HepG2 (cell line): ENCODE measurements at regions not wholly inside any gene's neighbourhood (a gene's known extent, or its start where the extent isn't known, plus 50 kb on each side); places are given as distances from the start of the nearest gene placed in this dataset.

Source experiments
- ATAC-seq: fragments of 200-7000 bp; cut with Tn5 transposase; 3 replicates; pipeline ENCODE4 v1.9.1; 2020; ENCODE audit warnings: mild to moderate bottlenecking, moderate library complexity
- BruUV-seq: library from RNA; stranded (reverse); fragments of 400-500 nt; replicated peaks from 2 replicates; lab custom pipeline; 2021; lab: Mats Ljungman, UMichigan
- CTCF ChIA-PET: fragments of 300-600 bp; formaldehyde crosslinking; extraction: SDS; loops from one replicate; lab custom pipeline; 2021; ENCODE audit warnings: low total read pairs, inconsistent platforms, low intra/inter-chr PET ratio; lab: Yijun Ruan, JAX
- POLR2A ChIA-PET: fragments of 350-600 bp; sonication (Branson Sonifier 250); formaldehyde crosslinking; loops from one replicate; lab custom pipeline; 2020; ENCODE audit warnings: antibody characterized with exemption, inconsistent platforms; lab: Yijun Ruan, JAX
- DNase-seq: peaks from one replicate; pipeline ENCODE4 v3.0.0-alpha.2; 2015; ENCODE audit warnings: low spot score
- FAIRE-seq: peaks from 3 replicates; lab custom pipeline; 2011; peaks lifted over from hg19 to GRCh38; lab: Jason Lieb, UNC
- H2AFZ ChIP-seq: one replicate; pipeline ENCODE4 v1.6.1; 2011; ENCODE audit warnings: low read length, inconsistent platforms
- H3K27ac ChIP-seq: fragments of 300-600 bp; 3 replicates; pipeline ENCODE4 v1.8.0; 2011; ENCODE audit warnings: mixed run types, mild to moderate bottlenecking, mixed read lengths, low read length, inconsistent platforms; ENCODE audit not compliant: insufficient read depth; ENCODE audit errors: extremely low read length
- H3K27me3 ChIP-seq, 2 experiments: fragments of 200-600 bp in 1 of 2; 2 replicates in 1 of 2; 3 replicates in 1 of 2; pipeline versions ENCODE4 v1.6.0 to v1.8.0; 2011; ENCODE audit warnings: low read length in 2 of 2, mild to moderate bottlenecking in 2 of 2, moderate library complexity in 2 of 2, inconsistent platforms in 1 of 2; ENCODE audit not compliant: insufficient read depth in 2 of 2, control insufficient read depth in 1 of 2
- H3K36me3 ChIP-seq, 2 experiments: fragments of 200-600 bp in 1 of 2; replicated peaks in 1 of 2; 2 replicates in 1 of 2; 3 replicates in 1 of 2; pipeline versions ENCODE4 v1.5.1 to v1.8.0; 2011; ENCODE audit warnings: low read length in 2 of 2, inconsistent platforms in 1 of 2; ENCODE audit not compliant: insufficient read depth in 2 of 2, control insufficient read depth in 1 of 2
- H3K4me1 ChIP-seq: 2 replicates; pipeline ENCODE4 v1.5.1; 2012; ENCODE audit warnings: low read length, inconsistent platforms; ENCODE audit not compliant: insufficient read depth
- H3K4me2 ChIP-seq: 2 replicates; pipeline ENCODE4 v1.6.0; 2011; ENCODE audit warnings: low read depth, low read length, inconsistent platforms
- H3K4me3 ChIP-seq, 3 experiments: fragments of 200-600 bp in 1 of 3; sonication (generic), shearing (Covaris generic) in 1 of 3; replicated peaks in 1 of 3; 2 replicates each; pipeline ENCODE4 v1.5.1; 2011 to 2016; ENCODE audit warnings: low read length in 3 of 3, inconsistent platforms in 2 of 3, low read depth in 2 of 3, mild to moderate bottlenecking in 2 of 3, control low read depth in 1 of 3, mixed read lengths in 1 of 3; ENCODE audit not compliant: insufficient read depth in 1 of 3
- H3K79me2 ChIP-seq: one replicate; pipeline ENCODE4 v1.6.1; 2011; ENCODE audit warnings: low read length, inconsistent platforms; ENCODE audit not compliant: insufficient read depth
- H3K9ac ChIP-seq: 2 replicates; pipeline ENCODE4 v1.6.0; 2011; ENCODE audit warnings: mild to moderate bottlenecking, low read depth, low read length, inconsistent platforms; ENCODE audit not compliant: insufficient read depth
- H3K9me3 ChIP-seq: 2 replicates; pipeline ENCODE4 v1.5.1; 2012; ENCODE audit warnings: mild to moderate bottlenecking, low read length
- H4K20me1 ChIP-seq: 2 replicates; pipeline ENCODE4 v1.6.0; 2011; ENCODE audit warnings: inconsistent platforms, mild to moderate bottlenecking, low read length, moderate library complexity; ENCODE audit not compliant: insufficient read depth
- TMF1 ChIP-seq: sonication (generic); formaldehyde crosslinking; IDR thresholded peaks from 2 replicates; pipeline ENCODE4 v1.8.1; 2022; ENCODE audit warnings: low read depth, missing genetic modification reagents
- ZNF20 ChIP-seq: sonication (generic); formaldehyde crosslinking; IDR thresholded peaks from 2 replicates; pipeline ENCODE4 v1.4.0; 2020; ENCODE audit warnings: mild to moderate bottlenecking, moderate library complexity, missing genetic modification reagents
- ZNF234 ChIP-seq: sonication (generic); formaldehyde crosslinking; conservative IDR thresholded peaks from 2 replicates; pipeline ENCODE4 v1.5.1; 2020; ENCODE audit warnings: mild to moderate bottlenecking, missing genetic modification reagents
- ZSCAN29 ChIP-seq: sonication (generic); formaldehyde crosslinking; conservative IDR thresholded peaks from 2 replicates; pipeline ENCODE4 v1.4.0; 2020; ENCODE audit warnings: mild to moderate bottlenecking, missing genetic modification reagents
- whole genome bisulfite sequencing: methylation state at CpG from one replicate; pipeline ENCODE4 v1.1.6; 2017; ENCODE audit warnings: low lambda C conversion rate; 5-methylcytosine and 5-hydroxymethylcytosine counted together
- in situ Hi-C: cut with HindIII; loops from 2 replicates; pipeline ENCODE4 v1.10.0; 2017; ENCODE audit warnings: low pct_unique_long_range_greater_than_20kb; ENCODE audit not compliant: extremely low pct_ligation_motif_present
- intact Hi-C: fragments of 100-400 bp; cut with micrococcal nuclease; formaldehyde crosslinking; loops from one replicate; pipeline ENCODE4 v1.10.0; 2022; ENCODE audit not compliant: unreplicated experiment
- TF ChIP-seq, protein P1 (sequence below), 2 experiments: fragments of 450-650 bp in 1 of 2; sonication (generic) in 1 of 2; formaldehyde crosslinking in 1 of 2; IDR thresholded peaks; 2 replicates each; pipeline versions ENCODE4 v1.6.1 to v1.8.0; 2016 to 2022; ENCODE audit warnings: antibody characterized with exemption in 1 of 2, mild to moderate bottlenecking in 1 of 2, missing genetic modification reagents in 1 of 2
- TF ChIP-seq, protein P2 (sequence below): sonication (generic); formaldehyde crosslinking; IDR thresholded peaks from one replicate; pipeline ENCODE4 v1.5.1; 2020; ENCODE audit warnings: mild to moderate bottlenecking, missing genetic modification reagents; ENCODE audit errors: not compliant biosample characterization

DNA sequence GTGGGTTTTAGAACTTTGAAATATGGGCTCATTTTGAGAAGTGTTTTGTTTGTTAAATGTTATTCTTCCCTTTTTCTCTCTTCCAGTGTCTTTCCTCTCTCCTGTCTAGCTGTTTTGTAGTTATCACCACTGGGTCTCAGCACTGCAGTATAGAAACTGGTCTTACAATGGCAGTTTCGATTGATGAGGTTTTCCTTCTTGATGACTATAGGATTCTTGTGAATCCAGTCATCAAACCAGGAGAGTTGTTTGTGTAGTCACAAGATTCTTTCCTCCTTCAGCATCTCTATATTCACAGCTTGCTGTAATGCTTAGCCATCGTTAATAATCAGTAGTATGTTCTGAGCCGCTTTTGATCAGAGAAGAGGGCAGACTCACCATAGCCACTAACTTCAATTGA, 172.3 kb downstream of the OGFRL1 start:
- in situ Hi-C loops = no loop called here
- H3K27ac ChIP-seq = no peak overlapping the region
- POLR2A ChIA-PET = no interaction called here

More for the DNA sequence above, 172.3 kb downstream of the OGFRL1 start:
- Histone ChIP-seq H3K9ac (no peak overlapping the region), H2AFZ (no peak overlapping the region), H3K36me3 (no peaks in the 10 kb centered on the region), H4K20me1 (no peaks in the 10 kb centered on the region), H3K9me3 (no peaks in the 10 kb centered on the region), H3K79me2 (no peaks in the 10 kb centered on the region), H3K4me1 (no peaks in the 10 kb centered on the region), H3K27me3 (no peaks in the 10 kb centered on the region), H3K4me2 (no peak overlapping the region), H3K4me3 (no peak overlapping the region)
- BruUV-seq = no TSS peak
- TF ChIP-seq, protein P1, sequence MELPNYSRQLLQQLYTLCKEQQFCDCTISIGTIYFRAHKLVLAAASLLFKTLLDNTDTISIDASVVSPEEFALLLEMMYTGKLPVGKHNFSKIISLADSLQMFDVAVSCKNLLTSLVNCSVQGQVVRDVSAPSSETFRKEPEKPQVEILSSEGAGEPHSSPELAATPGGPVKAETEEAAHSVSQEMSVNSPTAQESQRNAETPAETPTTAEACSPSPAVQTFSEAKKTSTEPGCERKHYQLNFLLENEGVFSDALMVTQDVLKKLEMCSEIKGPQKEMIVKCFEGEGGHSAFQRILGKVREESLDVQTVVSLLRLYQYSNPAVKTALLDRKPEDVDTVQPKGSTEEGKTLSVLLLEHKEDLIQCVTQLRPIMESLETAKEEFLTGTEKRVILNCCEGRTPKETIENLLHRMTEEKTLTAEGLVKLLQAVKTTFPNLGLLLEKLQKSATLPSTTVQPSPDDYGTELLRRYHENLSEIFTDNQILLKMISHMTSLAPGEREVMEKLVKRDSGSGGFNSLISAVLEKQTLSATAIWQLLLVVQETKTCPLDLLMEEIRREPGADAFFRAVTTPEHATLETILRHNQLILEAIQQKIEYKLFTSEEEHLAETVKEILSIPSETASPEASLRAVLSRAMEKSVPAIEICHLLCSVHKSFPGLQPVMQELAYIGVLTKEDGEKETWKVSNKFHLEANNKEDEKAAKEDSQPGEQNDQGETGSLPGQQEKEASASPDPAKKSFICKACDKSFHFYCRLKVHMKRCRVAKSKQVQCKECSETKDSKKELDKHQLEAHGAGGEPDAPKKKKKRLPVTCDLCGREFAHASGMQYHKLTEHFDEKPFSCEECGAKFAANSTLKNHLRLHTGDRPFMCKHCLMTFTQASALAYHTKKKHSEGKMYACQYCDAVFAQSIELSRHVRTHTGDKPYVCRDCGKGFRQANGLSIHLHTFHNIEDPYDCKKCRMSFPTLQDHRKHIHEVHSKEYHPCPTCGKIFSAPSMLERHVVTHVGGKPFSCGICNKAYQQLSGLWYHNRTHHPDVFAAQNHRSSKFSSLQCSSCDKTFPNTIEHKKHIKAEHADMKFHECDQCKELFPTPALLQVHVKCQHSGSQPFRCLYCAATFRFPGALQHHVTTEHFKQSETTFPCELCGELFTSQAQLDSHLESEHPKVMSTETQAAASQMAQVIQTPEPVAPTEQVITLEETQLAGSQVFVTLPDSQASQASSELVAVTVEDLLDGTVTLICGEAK (IDR thresholded peaks at IDR 0.05) = no peak
- TF ChIP-seq, protein P1 (CRISPR knock-in tag; IDR thresholded peaks at IDR 0.05) = no peak
- no peak for TF ChIP-seq TMF1 (CRISPR knock-in tag)
- TF ChIP-seq ZNF20 (CRISPR knock-in tag) = no peak
- TF ChIP-seq, protein P2, sequence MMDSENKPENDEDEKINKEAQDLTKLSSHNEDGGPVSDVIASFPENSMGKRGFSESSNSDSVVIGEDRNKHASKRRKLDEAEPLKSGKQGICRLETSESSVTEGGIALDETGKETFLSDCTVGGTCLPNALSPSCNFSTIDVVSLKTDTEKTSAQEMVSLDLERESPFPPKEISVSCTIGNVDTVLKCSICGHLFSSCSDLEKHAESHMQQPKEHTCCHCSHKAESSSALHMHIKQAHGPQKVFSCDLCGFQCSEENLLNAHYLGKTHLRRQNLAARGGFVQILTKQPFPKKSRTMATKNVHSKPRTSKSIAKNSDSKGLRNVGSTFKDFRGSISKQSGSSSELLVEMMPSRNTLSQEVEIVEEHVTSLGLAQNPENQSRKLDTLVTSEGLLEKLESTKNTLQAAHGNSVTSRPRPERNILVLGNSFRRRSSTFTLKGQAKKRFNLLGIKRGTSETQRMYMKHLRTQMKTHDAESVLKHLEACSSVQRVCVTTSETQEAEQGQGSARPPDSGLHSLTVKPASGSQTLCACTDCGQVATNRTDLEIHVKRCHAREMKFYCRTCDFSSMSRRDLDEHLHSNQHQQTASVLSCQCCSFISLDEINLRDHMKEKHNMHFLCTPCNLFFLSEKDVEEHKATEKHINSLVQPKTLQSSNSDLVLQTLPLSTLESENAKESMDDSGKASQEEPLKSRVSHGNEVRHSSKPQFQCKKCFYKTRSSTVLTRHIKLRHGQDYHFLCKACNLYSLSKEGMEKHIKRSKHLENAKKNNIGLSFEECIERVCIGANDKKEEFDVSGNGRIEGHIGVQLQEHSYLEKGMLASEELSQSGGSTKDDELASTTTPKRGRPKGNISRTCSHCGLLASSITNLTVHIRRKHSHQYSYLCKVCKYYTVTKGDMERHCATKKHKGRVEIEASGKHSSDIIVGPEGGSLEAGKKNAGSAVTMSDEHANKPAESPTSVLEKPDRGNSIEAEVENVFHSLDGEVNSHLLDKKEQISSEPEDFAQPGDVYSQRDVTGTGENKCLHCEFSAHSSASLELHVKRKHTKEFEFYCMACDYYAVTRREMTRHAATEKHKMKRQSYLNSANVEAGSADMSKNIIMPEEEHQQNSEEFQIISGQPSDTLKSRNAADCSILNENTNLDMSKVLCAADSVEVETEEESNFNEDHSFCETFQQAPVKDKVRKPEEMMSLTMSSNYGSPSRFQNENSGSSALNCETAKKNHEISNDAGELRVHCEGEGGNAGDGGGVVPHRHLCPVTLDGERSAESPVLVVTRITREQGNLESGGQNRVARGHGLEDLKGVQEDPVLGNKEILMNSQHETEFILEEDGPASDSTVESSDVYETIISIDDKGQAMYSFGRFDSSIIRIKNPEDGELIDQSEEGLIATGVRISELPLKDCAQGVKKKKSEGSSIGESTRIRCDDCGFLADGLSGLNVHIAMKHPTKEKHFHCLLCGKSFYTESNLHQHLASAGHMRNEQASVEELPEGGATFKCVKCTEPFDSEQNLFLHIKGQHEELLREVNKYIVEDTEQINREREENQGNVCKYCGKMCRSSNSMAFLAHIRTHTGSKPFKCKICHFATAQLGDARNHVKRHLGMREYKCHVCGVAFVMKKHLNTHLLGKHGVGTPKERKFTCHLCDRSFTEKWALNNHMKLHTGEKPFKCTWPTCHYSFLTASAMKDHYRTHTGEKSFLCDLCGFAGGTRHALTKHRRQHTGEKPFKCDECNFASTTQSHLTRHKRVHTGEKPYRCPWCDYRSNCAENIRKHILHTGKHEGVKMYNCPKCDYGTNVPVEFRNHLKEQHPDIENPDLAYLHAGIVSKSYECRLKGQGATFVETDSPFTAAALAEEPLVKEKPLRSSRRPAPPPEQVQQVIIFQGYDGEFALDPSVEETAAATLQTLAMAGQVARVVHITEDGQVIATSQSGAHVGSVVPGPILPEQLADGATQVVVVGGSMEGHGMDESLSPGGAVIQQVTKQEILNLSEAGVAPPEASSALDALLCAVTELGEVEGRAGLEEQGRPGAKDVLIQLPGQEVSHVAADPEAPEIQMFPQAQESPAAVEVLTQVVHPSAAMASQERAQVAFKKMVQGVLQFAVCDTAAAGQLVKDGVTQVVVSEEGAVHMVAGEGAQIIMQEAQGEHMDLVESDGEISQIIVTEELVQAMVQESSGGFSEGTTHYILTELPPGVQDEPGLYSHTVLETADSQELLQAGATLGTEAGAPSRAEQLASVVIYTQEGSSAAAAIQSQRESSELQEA = no peak
- TF ChIP-seq ZNF234 (CRISPR knock-in tag) = no peak
- TF ChIP-seq ZSCAN29 = no peak
- intact Hi-C loops = no loop called here
- FAIRE-seq = no peak
- ATAC-seq = no peak
- no peak for DNase-seq
- 0% methylated on average over 3 of the region's 3 CpGs for WGBS
- CTCF ChIA-PET = no interaction called here
